GM12878 (cell line): ENCODE measurements at regions not wholly inside any gene's neighbourhood (a gene's known extent, or its start where the extent isn't known, plus 50 kb on each side); places are given as distances from the start of the nearest gene placed in this dataset.

Experiments used
- BHLHE40 ChIP-seq, 2 experiments: fragments of 450-650 bp in 1 of 2; IDR thresholded peaks; 2 replicates each; pipeline ENCODE4 v1.6.1; 2011 to 2017; ENCODE audit warnings: low read depth in 2 of 2, borderline replicate concordance in 1 of 2, improper control_type of control experiment in 1 of 2, low read length in 1 of 2, mild to moderate bottlenecking in 1 of 2
- CEBPB ChIP-seq, 2 experiments: fragments of 150-350 bp in 1 of 2; IDR thresholded peaks; 2 replicates each; pipeline ENCODE4 v1.6.1; 2012 to 2014; ENCODE audit warnings: low read depth in 2 of 2, low read length in 2 of 2, borderline replicate concordance in 1 of 2, inconsistent platforms in 1 of 2
- CHD2 ChIP-seq: IDR thresholded peaks from 2 replicates; pipeline ENCODE4 v1.6.1; 2011; ENCODE audit warnings: low read depth, low read length, improper control_type of control experiment, borderline replicate concordance
- MTA3 ChIP-seq: IDR thresholded peaks from 2 replicates; pipeline ENCODE4 v1.6.1; 2012; ENCODE audit warnings: low read length, inconsistent platforms, borderline replicate concordance
- POLR2AphosphoS2 ChIP-seq: IDR thresholded peaks from 2 replicates; pipeline ENCODE4 v1.6.1; 2011; ENCODE audit warnings: low read depth, mild to moderate bottlenecking, low read length, improper control_type of control experiment, moderate library complexity
- POLR2AphosphoS5 ChIP-seq: IDR thresholded peaks from 2 replicates; pipeline ENCODE4 v1.6.1; 2011; ENCODE audit warnings: mild to moderate bottlenecking, low read length, inconsistent platforms
- RAD51 ChIP-seq: fragments of 450-650 bp; IDR thresholded peaks from 2 replicates; pipeline ENCODE4 v1.6.1; 2016; ENCODE audit warnings: moderate library complexity, mild to moderate bottlenecking, inconsistent platforms
- REST ChIP-seq: IDR thresholded peaks from 2 replicates; pipeline ENCODE4 v1.6.1; 2012; ENCODE audit warnings: mild to moderate bottlenecking, low read depth, low read length
- TAF1 ChIP-seq: IDR thresholded peaks from 2 replicates; pipeline ENCODE4 v1.6.1; 2011; ENCODE audit warnings: mild to moderate bottlenecking, low read depth, low read length, borderline replicate concordance
- YY1 ChIP-seq: IDR thresholded peaks from 2 replicates; pipeline ENCODE4 v1.6.1; 2011; ENCODE audit warnings: low read depth, mild to moderate bottlenecking, low read length
- TF ChIP-seq, protein P1 (sequence below), 3 experiments: IDR thresholded peaks in 2 of 3; conservative IDR thresholded peaks in 1 of 3; 2 replicates each; pipeline ENCODE4 v1.5.1; 2011; ENCODE audit warnings: low read depth in 3 of 3, low read length in 3 of 3, mild to moderate bottlenecking in 3 of 3, control low read depth in 2 of 3, moderate library complexity in 2 of 3, inconsistent platforms in 1 of 3, mixed read lengths in 1 of 3; ENCODE audit not compliant: control insufficient read depth in 2 of 3, insufficient read depth in 1 of 3; ENCODE audit errors: extremely low read depth in 1 of 3
- TF ChIP-seq, protein P2 (sequence below): fragments of 450-650 bp; IDR thresholded peaks from 2 replicates; pipeline ENCODE4 v1.6.1; 2017; ENCODE audit warnings: low read depth, mild to moderate bottlenecking, moderate library complexity
- TF ChIP-seq, protein P3 (sequence below): IDR thresholded peaks from 2 replicates; pipeline ENCODE4 v1.6.1; 2011; ENCODE audit warnings: mild to moderate bottlenecking, low read depth, low read length, moderate library complexity; ENCODE audit not compliant: insufficient replicate concordance

GRCh38 chr3:96069065-96069464, 745.3 kb upstream of the EPHA6 start:
- no peak for TF ChIP-seq MTA3
- no peak for TF ChIP-seq RAD51
- TF ChIP-seq, protein P1, sequence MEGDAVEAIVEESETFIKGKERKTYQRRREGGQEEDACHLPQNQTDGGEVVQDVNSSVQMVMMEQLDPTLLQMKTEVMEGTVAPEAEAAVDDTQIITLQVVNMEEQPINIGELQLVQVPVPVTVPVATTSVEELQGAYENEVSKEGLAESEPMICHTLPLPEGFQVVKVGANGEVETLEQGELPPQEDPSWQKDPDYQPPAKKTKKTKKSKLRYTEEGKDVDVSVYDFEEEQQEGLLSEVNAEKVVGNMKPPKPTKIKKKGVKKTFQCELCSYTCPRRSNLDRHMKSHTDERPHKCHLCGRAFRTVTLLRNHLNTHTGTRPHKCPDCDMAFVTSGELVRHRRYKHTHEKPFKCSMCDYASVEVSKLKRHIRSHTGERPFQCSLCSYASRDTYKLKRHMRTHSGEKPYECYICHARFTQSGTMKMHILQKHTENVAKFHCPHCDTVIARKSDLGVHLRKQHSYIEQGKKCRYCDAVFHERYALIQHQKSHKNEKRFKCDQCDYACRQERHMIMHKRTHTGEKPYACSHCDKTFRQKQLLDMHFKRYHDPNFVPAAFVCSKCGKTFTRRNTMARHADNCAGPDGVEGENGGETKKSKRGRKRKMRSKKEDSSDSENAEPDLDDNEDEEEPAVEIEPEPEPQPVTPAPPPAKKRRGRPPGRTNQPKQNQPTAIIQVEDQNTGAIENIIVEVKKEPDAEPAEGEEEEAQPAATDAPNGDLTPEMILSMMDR (IDR thresholded peaks at IDR 0.05 in 2 of 3, conservative IDR thresholded peaks at IDR 0.05 in 1 of 3; ENCODE audit: control insufficient read depth in 2 of 3, extremely low read depth in 1 of 3, insufficient read depth in 1 of 3, low read depth in 3 of 3, low read length in 3 of 3) = no peak
- TF ChIP-seq, protein P2, sequence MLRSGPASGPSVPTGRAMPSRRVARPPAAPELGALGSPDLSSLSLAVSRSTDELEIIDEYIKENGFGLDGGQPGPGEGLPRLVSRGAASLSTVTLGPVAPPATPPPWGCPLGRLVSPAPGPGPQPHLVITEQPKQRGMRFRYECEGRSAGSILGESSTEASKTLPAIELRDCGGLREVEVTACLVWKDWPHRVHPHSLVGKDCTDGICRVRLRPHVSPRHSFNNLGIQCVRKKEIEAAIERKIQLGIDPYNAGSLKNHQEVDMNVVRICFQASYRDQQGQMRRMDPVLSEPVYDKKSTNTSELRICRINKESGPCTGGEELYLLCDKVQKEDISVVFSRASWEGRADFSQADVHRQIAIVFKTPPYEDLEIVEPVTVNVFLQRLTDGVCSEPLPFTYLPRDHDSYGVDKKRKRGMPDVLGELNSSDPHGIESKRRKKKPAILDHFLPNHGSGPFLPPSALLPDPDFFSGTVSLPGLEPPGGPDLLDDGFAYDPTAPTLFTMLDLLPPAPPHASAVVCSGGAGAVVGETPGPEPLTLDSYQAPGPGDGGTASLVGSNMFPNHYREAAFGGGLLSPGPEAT = no peak
- no peak for TF ChIP-seq REST
- no peak for TF ChIP-seq POLR2AphosphoS2
- TF ChIP-seq CHD2 = no peak
- no peak for TF ChIP-seq POLR2AphosphoS5
- no peak for TF ChIP-seq BHLHE40 (IDR thresholded peaks at IDR 0.05; ENCODE audit: borderline replicate concordance in 1 of 2, low read depth in 2 of 2, low read length in 1 of 2)
- no peak for TF ChIP-seq CEBPB (IDR thresholded peaks at IDR 0.05; ENCODE audit: borderline replicate concordance in 1 of 2, low read depth in 2 of 2, low read length in 2 of 2)
- TF ChIP-seq, protein P3, sequence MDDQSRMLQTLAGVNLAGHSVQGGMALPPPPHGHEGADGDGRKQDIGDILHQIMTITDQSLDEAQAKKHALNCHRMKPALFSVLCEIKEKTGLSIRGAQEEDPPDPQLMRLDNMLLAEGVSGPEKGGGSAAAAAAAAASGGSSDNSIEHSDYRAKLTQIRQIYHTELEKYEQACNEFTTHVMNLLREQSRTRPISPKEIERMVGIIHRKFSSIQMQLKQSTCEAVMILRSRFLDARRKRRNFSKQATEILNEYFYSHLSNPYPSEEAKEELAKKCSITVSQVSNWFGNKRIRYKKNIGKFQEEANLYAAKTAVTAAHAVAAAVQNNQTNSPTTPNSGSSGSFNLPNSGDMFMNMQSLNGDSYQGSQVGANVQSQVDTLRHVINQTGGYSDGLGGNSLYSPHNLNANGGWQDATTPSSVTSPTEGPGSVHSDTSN = no peak
- TF ChIP-seq YY1 = no peak
- no peak for TF ChIP-seq TAF1
